SIG-M5 treated with dmso at 0.1 percent for 504 hours (cell line): ENCODE measurements at regions not wholly inside any gene's neighbourhood (a gene's known extent, or its start where the extent isn't known, plus 50 kb on each side); places are given as distances from the start of the nearest gene placed in this dataset.

ENCODE experiments used
- DNase-seq: peaks from one replicate; lab custom pipeline; 2025; ENCODE audit not compliant: unreplicated experiment; lab: John Stamatoyannopoulos, UW

DNA sequence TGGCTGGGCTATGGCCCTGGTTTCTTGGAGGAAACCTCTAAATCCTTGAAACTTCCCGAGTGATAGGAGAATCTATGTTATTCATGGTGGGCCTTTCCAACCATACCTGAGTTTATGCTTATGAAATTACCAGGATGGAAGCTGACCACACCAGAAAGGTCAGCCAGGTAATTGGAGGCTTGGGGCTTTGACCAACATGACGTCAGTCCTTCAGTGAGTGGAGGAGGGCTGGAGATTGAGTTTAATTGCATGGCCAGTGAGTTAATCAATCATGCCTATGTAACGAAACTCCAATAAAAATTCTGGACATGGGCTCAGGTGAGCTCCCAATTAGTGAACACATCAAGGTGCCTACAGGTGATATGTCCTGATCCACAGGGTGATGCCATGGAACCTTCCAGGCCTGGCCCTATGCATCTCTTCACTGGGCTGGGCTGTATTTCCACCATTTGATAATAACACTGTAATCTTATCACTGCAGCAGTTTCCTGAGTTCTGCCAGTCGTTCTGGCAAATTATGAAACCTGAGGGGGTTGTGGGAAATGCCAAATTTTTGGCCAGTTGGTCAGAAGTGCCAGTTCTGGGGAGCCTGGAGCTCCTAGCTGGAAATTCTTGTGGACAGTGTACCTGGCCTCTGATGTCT is 106.5 kb downstream of the CDH26 start:
- no peak for DNase-seq

DNA sequence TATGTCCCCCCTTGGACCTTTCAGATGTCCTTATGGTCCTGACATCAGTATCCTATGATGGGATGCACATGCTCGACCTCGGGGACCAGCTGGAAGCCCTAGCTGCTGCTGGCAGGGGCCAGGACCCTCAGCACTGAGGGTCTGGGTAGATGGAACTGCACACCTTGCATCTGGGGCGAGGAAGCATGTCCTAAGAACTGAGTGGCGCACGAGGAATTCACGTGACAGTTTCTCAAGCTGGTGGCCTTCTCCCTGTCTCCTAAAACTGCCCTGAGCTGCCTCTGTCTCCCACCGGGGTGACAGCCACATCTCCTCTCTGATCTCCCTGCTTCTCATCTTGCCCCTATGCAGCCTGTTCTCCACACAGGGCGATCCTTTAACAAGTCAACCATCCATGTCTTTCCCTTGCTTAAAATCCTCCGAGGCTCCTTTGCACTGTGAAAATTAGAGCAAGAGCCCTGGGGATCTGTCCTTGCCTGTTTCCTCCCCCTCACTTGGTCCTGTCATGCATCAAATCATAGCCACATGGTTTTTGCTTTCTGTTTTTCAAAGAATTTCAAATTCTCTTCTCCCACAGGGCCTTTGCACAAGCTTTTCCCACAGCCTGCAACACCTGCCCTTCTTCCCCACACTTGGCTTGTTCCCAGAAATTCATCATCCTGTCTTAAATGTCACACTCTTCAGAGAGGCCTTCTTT is 107.7 kb downstream of the CDH26 start:
- DNase-seq, result no peak

DNA sequence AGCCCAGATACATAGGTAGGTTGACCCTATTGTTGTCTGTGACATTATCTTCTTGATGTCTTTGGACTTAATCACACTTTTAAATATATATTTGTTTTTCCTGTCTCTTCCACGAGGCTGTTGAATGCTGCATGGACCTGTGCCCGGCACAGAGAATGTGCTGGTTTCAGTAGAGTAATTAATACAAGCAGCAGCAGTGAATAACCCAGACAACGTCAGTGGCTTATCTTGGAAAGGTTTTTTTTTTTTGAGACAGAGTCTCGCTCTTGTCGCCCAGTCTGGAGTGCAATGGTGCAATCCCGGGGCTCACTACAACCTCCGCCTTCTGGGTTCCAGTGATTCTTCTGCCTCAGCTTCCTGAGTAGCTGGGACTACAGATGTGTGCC is 108.2 kb downstream of the CDH26 start:
- no peak for DNase-seq

DNA sequence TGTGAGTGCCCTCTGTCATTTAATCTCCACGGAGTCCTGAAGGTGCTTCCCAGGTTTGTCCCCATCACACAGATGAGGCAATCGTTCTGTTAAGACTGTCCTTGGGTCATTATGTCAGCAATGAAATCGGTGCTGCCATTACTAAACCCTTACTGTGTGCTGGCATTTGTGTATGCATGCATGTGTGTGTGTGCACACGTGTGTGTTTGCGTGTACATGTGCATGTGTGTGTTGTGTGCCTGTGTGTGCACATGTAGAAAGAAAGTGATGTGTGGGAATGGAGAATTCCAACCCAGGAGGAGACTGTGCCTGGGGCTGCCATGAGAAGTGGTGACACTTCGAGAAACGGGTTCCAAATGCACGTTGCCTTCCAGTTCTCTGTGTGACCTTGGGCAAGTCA is 110.3 kb downstream of the CDH26 start:
- DNase-seq, result no peak

GRCh38 chr20:60069656-60070055 is 111.4 kb downstream of the CDH26 start:
- DNase-seq, result no peak

- no peak for DNase-seq
Observed at GRCh38 chr20:60070791-60071190, 112.6 kb downstream of the CDH26 start.

DNA sequence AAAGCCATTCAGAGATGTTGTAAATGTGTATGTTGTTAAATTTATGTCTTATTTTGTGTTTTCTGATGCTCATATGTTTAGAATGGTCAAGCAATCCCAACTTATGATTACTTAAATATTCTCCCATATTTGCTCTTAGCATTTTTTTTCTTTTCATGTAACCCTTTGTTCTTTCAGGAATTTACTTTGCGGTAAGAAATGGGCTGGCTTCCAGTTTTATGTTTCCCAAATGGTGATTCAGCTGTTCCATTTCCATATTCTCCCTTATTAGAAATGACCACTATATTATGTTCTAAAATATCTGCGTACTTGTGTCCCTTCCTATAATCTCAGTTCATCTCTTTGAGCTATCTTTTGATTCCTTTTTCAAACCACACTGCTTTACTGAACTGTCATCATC is 113.7 kb downstream of the CDH26 start:
- DNase-seq, result no peak

DNA sequence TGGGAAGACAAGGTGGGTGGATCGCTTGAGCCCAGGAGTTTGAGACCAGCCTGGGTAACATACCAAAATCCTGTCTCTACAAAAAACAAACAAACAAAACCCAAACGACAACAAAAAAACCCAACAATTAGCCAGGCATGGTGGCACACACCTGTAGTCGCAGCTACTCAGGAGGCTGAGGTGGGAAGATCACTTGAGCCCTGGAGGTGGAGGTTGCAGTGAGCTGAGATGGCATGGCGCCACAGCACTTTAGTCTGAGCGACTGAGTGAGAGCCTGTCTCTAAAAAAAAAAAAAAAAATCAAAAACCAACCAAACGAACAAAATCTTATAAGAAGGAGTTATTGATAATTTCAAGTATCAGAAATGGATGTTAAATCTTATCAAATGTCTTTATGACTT is 114.9 kb downstream of the CDH26 start:
- no peak for DNase-seq

- no peak for DNase-seq
Observed at GRCh38 chr20:60073504-60073903, 115.3 kb downstream of the CDH26 start.

DNA sequence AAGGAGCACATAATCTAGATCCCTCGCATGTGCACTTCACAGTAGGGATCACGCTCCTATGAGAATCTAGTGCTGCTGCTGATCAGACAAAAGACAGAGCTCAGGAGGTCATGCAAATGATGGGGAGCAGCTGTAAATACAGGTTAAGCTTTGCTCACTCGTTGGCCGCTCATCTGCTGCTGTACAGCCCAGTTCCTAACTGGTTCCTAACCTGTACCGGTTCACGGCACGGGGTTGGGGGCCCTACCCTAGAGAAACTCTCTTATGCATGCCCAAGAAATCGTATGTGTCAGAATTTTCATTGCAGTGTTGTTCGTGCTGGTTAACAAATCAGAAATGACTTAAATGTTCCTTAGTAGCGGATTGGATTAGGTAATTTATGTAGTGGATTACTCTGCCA is 116.1 kb downstream of the CDH26 start:
- DNase-seq, result no peak

GRCh38 chr20:60078351-60079250 is 120.4 kb downstream of the CDH26 start:
- peak; percentile 83 for DNase-seq

DNA sequence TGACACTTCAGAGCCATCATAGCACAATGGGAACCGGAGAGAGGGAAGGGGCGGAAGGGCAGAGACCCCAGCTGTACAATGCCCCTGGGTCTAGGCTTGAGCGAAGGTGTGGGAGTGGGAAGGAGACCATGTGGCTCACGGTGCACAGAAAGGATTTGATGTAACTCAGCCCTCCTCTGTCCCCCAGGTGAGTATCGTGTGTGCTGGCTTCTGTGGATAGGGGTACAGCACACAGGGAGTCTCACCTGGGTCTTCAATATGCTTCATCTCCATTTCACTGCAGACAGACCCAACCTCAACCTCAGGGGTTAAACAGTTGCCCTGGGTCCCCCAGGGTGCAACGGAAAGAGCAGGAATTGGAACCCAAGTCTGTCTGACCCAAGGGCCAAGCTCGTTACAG is 122.2 kb downstream of the CDH26 start:
- no peak for DNase-seq

- DNase-seq, result no peak
Observed at GRCh38 chr20:60085551-60086132, 127.4 kb downstream of the CDH26 start.

DNA sequence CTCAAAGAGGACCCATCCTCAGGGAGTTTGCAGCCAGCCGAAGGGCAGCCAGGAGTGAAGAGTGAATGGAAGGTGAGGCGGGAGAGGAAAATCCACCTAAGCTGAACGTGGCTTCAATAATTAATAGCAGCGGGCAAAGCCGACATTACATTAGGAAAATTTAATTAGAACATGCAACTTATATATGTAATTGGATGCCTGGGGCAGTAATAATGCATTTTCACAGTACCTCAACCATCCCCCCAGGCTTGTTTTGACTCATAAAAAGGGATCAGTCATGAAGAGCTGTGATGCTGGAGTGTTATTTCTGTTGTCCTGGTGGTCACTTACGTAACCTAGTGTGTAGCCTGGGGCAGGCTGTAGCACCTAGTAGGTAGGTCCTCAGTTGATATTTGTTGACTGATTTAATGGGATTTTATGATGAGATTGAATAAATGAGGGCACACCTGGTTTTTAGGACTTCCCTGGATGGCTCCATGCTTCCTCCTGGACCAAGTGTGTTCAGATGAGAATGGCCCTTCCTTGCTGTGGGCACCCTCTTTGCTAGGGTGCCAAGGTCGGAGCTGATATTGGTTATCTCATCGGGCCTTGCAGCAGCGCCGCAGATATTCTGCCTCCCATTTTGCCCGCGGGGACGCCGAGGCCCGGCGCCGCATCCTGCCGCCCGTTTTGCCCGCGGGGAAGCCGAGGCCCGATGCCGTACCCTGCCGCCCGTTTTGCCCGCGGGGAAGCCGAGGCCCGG is 128.8 kb downstream of the CDH26 start:
- DNase-seq, result no peak

DNA sequence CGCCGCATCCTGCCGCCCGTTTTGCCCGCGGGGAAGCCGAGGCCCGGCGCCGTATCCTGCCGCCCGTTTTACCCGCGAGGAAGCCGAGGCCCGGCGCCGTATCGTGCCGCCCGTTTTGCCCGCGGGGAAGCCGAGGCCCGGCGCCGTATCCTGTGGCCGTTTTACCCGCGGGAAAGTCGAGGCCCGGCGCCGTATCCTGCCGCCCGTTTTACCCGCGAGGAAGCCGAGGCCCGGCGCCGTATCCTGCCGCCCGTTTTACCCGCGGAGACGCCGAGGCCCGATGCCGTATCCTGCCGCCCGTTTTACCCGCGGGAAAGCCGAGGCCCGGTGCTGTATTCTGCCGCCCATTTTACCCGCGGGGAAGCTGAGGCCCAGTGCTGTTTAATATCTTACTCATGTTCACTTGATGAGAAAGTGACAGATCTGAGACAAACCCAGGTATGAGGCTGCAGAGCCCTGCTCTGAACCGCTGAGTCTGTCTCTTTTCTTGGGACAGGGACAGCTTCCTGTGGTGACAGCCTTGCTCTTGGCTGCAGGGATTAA is 129.4 kb downstream of the CDH26 start:
- DNase-seq, result no peak

GRCh38 chr20:60088236-60088635 is 130.0 kb downstream of the CDH26 start:
- no peak for DNase-seq

DNA sequence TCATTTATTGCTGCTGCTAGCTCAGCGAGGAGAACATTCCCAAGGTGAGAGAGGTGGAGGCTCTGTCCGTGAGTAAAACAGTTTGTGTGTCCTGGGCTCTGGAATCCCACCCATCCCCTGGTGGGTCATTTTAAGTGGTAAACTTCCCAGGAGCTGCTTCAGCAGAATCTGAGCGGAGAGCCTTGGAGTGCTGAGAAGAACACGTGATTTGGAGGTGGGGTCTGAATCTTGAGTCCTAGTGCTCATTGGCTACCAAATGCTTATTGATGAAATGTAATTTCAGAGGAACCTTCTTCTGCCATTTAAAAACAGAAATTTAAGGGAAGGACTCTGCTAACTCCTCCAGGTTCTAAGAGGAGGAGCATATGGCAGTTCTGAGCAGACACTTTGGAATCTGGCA is 132.4 kb downstream of the CDH26 start:
- DNase-seq, result no peak

- no peak for DNase-seq
Observed at GRCh38 chr20:60091305-60091704, 133.1 kb downstream of the CDH26 start.

GRCh38 chr20:60091861-60092260 is 133.6 kb downstream of the CDH26 start:
- DNase-seq, result no peak

DNA sequence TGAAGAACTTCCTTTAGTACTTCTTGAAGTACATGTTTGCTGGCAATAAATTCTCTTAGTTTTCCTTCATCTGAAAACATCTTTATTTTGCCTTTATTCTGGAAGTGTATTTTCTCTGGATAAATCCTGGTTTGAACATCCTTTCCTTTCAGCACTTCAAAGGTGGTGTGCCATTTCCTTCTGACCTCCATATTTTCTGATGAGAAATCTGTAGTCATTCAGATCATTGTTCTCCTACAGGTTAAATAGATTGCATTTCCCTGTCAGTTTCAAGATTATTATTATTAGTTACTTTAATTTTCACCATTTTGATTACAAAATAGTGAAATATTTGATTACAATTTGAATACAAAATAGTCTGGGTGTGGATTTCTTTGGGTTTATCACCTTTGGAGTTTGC is 134.5 kb downstream of the CDH26 start:
- DNase-seq, result no peak

DNA sequence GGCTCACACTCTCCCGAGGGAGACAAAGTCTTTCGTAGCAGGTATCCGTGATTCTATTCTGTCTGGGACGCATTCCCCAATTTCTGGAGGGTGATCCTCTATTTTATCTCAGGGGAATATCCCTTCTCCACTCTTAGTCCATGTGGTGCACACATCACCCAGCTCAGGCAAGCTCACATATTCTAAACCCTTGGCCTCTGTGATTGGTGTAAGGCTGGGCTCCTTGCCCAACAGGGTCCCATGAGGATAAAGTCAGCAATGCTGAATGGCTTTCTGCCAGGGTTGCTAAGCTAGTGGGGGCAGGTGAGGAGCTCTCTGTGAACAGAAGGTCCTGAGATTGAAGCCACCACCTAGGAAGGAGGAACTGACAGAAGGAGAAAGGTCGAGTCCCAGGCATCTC is 137.2 kb downstream of the CDH26 start:
- no peak for DNase-seq
